ENCODE measurements at regions not wholly inside any gene's neighbourhood (a gene's known extent, or its start where the extent isn't known, plus 50 kb on each side); places are given as distances from the start of the nearest gene placed in this dataset.

DNA sequence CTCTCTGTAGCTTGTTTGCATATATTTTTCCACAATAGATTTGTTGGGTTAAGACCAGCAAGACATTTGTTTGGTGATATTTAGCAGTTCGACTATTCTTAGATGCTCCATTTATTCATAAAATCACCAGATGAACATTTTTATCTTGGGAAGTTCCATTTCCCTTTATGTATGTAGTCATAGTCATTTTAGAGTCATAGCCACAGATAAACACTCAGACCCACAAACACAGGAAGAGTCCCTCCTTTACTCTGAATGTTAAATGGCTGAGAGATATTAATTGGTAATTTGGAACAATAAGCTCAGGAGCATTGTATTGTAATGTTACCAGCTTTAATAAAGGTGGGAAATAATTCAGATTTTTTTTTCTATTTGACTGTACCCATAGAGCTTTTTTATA, 1608.7 kb downstream of the STIM2 start:
- H3K36me3 Mint-ChIP-seq (ENCODE audit: unreplicated experiment), result no peaks in the 10 kb centered on the region
- no peak for DNase-seq
- TF ChIP-seq, protein P1, sequence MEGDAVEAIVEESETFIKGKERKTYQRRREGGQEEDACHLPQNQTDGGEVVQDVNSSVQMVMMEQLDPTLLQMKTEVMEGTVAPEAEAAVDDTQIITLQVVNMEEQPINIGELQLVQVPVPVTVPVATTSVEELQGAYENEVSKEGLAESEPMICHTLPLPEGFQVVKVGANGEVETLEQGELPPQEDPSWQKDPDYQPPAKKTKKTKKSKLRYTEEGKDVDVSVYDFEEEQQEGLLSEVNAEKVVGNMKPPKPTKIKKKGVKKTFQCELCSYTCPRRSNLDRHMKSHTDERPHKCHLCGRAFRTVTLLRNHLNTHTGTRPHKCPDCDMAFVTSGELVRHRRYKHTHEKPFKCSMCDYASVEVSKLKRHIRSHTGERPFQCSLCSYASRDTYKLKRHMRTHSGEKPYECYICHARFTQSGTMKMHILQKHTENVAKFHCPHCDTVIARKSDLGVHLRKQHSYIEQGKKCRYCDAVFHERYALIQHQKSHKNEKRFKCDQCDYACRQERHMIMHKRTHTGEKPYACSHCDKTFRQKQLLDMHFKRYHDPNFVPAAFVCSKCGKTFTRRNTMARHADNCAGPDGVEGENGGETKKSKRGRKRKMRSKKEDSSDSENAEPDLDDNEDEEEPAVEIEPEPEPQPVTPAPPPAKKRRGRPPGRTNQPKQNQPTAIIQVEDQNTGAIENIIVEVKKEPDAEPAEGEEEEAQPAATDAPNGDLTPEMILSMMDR (IDR thresholded peaks at IDR 0.05; ENCODE audit: partially characterized antibody, unreplicated experiment), result no peak
- no peaks in the 10 kb centered on the region for H3K9me3 Mint-ChIP-seq (ENCODE audit: unreplicated experiment)
- H3K27ac Mint-ChIP-seq (ENCODE audit: unreplicated experiment), result no peak overlapping the region
- H3K4me1 Mint-ChIP-seq (ENCODE audit: low read depth, unreplicated experiment), result no peaks in the 10 kb centered on the region
- H3K4me3 Mint-ChIP-seq (ENCODE audit: unreplicated experiment), result no peak overlapping the region
- H3K27me3 Mint-ChIP-seq (ENCODE audit: unreplicated experiment), result peaks cover 2% of the 10 kb centered on the region

DNA sequence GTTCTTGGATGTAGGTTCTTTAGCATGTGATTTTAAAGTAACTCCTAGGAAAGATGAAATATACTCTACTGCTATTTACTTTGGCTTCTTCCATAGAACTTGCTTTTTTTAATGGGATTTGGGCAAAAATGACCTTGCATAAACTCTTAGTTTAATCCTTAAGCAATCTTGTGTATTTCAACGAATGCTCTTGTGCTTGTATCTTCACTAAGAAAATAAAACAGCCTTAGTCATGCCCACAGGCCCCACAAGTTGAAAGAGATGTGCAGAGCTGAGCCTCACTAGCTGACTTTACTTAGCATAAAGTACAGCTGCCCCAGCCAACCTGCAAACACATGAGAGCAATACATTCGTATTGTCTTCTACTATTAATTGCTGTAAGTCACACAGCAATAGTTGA, 1609.2 kb downstream of the STIM2 start:
- Mint-ChIP-seq H3K27ac (ENCODE audit: unreplicated experiment) (no peak overlapping the region), H3K9me3 (ENCODE audit: unreplicated experiment) (no peaks in the 10 kb centered on the region), H3K36me3 (ENCODE audit: unreplicated experiment) (no peaks in the 10 kb centered on the region), H3K27me3 (ENCODE audit: unreplicated experiment) (peaks cover 2% of the 10 kb centered on the region), H3K4me1 (ENCODE audit: low read depth, unreplicated experiment) (no peaks in the 10 kb centered on the region), H3K4me3 (ENCODE audit: unreplicated experiment) (no peak overlapping the region)
- DNase-seq, result no peak
- TF ChIP-seq, protein P1 (IDR thresholded peaks at IDR 0.05; ENCODE audit: partially characterized antibody, unreplicated experiment), result no peak

- H3K4me1 Mint-ChIP-seq (ENCODE audit: low read depth, unreplicated experiment), result no peaks in the 10 kb centered on the region
- TF ChIP-seq, protein P1 (IDR thresholded peaks at IDR 0.05; ENCODE audit: partially characterized antibody, unreplicated experiment), result no peak
- no peak for DNase-seq
- H3K27me3 Mint-ChIP-seq (ENCODE audit: unreplicated experiment), result no peaks in the 10 kb centered on the region
- no peaks in the 10 kb centered on the region for H3K36me3 Mint-ChIP-seq (ENCODE audit: unreplicated experiment)
- no peak overlapping the region for H3K4me3 Mint-ChIP-seq (ENCODE audit: unreplicated experiment)
- no peak overlapping the region for H3K27ac Mint-ChIP-seq (ENCODE audit: unreplicated experiment)
- H3K9me3 Mint-ChIP-seq (ENCODE audit: unreplicated experiment), result no peaks in the 10 kb centered on the region
Observed at GRCh38 chr4:28475381-28475780, 1614.7 kb downstream of the STIM2 start.

- Mint-ChIP-seq H3K27me3 (ENCODE audit: unreplicated experiment) (no peaks in the 10 kb centered on the region), H3K27ac (ENCODE audit: unreplicated experiment) (no peak overlapping the region), H3K4me3 (ENCODE audit: unreplicated experiment) (no peak overlapping the region), H3K36me3 (ENCODE audit: unreplicated experiment) (no peaks in the 10 kb centered on the region), H3K9me3 (ENCODE audit: unreplicated experiment) (no peaks in the 10 kb centered on the region), H3K4me1 (ENCODE audit: low read depth, unreplicated experiment) (no peaks in the 10 kb centered on the region)
- DNase-seq, result no peak
- TF ChIP-seq, protein P1 (IDR thresholded peaks at IDR 0.05; ENCODE audit: partially characterized antibody, unreplicated experiment), result no peak
Observed at GRCh38 chr4:28479666-28480065, 1619.0 kb downstream of the STIM2 start.

- no peak for DNase-seq
- no peaks in the 10 kb centered on the region for H3K27me3 Mint-ChIP-seq (ENCODE audit: unreplicated experiment)
- no peaks in the 10 kb centered on the region for H3K4me1 Mint-ChIP-seq (ENCODE audit: low read depth, unreplicated experiment)
- no peak overlapping the region for H3K4me3 Mint-ChIP-seq (ENCODE audit: unreplicated experiment)
- TF ChIP-seq, protein P1 (IDR thresholded peaks at IDR 0.05; ENCODE audit: partially characterized antibody, unreplicated experiment), result no peak
- no peak overlapping the region for H3K27ac Mint-ChIP-seq (ENCODE audit: unreplicated experiment)
- H3K36me3 Mint-ChIP-seq (ENCODE audit: unreplicated experiment), result no peaks in the 10 kb centered on the region
- no peaks in the 10 kb centered on the region for H3K9me3 Mint-ChIP-seq (ENCODE audit: unreplicated experiment)
Observed at GRCh38 chr4:28481565-28481964, 1620.9 kb downstream of the STIM2 start.

All from glutamatergic neuron (in vitro differentiated cells).